ENCODE measurements at regions not wholly inside any gene's neighbourhood (a gene's known extent, or its start where the extent isn't known, plus 50 kb on each side); places are given as distances from the start of the nearest gene placed in this dataset.

DNA sequence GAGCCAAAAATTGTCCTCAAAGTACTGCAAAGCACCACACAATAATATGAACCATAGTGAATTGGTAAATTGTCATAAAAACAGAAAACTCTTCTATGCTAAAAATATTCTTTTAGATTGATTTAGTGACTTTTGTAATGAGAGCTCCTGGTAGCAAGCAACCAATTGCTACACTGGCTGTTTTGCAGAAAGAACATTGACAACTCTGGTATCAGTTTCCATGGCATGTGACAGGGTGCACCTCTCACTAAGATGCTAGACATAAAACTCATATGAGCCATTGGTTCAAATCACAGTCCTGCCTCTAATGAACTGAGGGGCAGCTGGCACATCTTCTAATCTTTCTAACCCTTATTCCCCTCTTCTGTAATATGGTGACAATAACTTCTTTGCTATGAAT is 212.2 kb downstream of the HS3ST1 start:
- DNase-seq (ENCODE audit: low spot score in 2 of 2), result no peak
- H3K4me3 ChIP-seq (ENCODE audit: low read depth, poor library complexity, severe bottlenecking), result no peak overlapping the region
- intact Hi-C loops (cut with DNase I; ENCODE audit: low total_unique reads), result no loop called here
- TF ChIP-seq CTCF (IDR thresholded peaks at IDR 0.05), result no peak

DNA sequence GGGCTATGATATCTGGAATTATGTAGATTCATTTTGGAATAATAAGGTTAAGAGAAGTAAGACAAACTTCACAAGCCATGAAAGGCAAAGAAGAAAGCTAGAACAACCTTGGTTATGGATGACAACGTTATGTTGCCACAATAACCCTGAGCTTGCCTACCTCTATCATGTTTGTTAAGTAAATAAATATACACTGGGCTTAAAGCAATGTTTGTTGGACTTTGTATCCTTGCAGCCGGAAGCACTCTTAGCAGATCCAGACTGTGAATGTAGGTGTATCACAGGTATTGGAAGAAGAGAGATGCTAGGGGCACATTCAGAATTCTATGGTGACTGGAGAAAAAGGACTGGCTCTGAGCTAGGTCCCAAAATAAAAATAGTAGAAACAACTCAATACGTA is 214.4 kb downstream of the HS3ST1 start:
- WGBS, 2 donors, result 89 to 90% methylated on average over 3 of the region's 3 CpGs

GRCh38 chr4:11209826-11210225 is 218.9 kb downstream of the HS3ST1 start:
- WGBS, 2 donors, result 61 to 63% methylated on average over 5 of the region's 5 CpGs
- intact Hi-C loops (cut with DNase I; ENCODE audit: low total_unique reads), result no loop called here
- no peak for DNase-seq (ENCODE audit: low spot score in 2 of 2)
- no peak overlapping the region for H3K4me3 ChIP-seq (ENCODE audit: low read depth, poor library complexity, severe bottlenecking)
- TF ChIP-seq POLR2A (IDR thresholded peaks at IDR 0.05), result no peak
- no peak for TF ChIP-seq CTCF (IDR thresholded peaks at IDR 0.05)

More for the DNA sequence above, 214.4 kb downstream of the HS3ST1 start:
- intact Hi-C loops (cut with DNase I; ENCODE audit: low total_unique reads), result no loop called here
- no peak for DNase-seq (ENCODE audit: low spot score in 2 of 2)
- no peak overlapping the region for H3K4me3 ChIP-seq (ENCODE audit: low read depth, poor library complexity, severe bottlenecking)
- no peak for TF ChIP-seq POLR2A (IDR thresholded peaks at IDR 0.05)
- no peak for TF ChIP-seq CTCF (IDR thresholded peaks at IDR 0.05)

- TF ChIP-seq CTCF (IDR thresholded peaks at IDR 0.05) (no peak), POLR2A (IDR thresholded peaks at IDR 0.05) (no peak)
- no peak overlapping the region for H3K4me3 ChIP-seq (ENCODE audit: low read depth, poor library complexity, severe bottlenecking)
- 71 to 84% methylated on average over 2 of the region's 2 CpGs for WGBS, 2 donors
- DNase-seq (ENCODE audit: low spot score in 2 of 2), result no peak
- intact Hi-C loops (cut with DNase I; ENCODE audit: low total_unique reads), result no loop called here
Observed at GRCh38 chr4:11201256-11201655, 227.4 kb downstream of the HS3ST1 start.

DNA sequence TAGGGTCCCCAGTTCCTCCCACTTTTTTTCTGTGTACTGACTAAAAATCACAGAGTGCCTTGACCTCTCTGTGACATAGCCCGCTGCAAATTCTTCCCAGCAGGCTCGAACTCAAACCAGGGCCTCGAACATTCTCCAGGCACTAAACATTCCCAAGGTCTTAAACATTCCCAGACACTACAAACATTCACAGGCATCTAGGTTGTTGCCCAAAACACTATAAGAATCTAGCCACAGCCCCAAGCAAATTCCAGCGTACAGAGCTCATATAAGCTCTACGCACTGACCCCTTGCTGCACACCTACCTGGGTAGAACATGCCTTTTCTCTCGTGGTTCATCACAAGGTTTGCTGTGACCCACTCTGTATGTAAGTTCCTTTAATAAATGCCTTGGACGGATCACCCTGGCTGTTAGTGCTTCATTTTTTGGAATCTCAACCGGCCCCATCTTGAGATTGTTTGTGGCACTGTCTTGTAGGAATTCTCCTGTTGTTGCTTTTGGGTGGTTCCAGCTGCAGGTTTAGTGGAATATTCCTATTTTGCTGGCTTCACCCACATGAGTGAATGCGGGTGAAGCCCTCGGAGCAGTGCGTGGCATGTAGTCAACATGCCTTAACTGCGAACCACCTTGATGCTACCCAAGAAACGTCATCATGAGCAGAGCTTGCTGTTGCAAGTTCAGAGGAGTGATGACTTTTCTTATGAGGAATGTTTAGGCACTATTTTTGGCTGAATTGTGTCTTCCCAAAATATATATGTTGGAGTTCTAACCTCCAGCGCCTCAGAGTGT is 230.0 kb downstream of the HS3ST1 start:
- intact Hi-C loops (cut with DNase I; ENCODE audit: low total_unique reads), result no loop called here
- no peak for DNase-seq (ENCODE audit: low spot score in 2 of 2)
- TF ChIP-seq CTCF (IDR thresholded peaks at IDR 0.05) (no peak), POLR2A (IDR thresholded peaks at IDR 0.05) (no peak)

More for the DNA sequence above, 230.0 kb downstream of the HS3ST1 start:
- 81 to 86% methylated on average over 14 of the region's 14 CpGs for WGBS, 2 donors
- H3K4me3 ChIP-seq (ENCODE audit: low read depth, poor library complexity, severe bottlenecking), result no peak overlapping the region
